Breast epithelium (tissue), 3 donors: ENCODE measurements at regions not wholly inside any gene's neighbourhood (a gene's known extent, or its start where the extent isn't known, plus 50 kb on each side); places are given as distances from the start of the nearest gene placed in this dataset.

ENCODE experiments used
- POLR2A ChIP-seq: fragments of 450-650 bp; IDR thresholded peaks from one replicate; pipeline ENCODE4 v1.6.1; 2016; ENCODE audit warnings: antibody characterized with exemption, mild to moderate bottlenecking, moderate library complexity
- POLR2AphosphoS5 ChIP-seq, 3 donors: sonication (generic); formaldehyde crosslinking; IDR thresholded peaks; one replicate each; pipeline ENCODE4 v1.6.1; 2017; ENCODE audit warnings: antibody characterized with exemption in 3 of 3
- TF ChIP-seq, protein P1 (sequence below), 3 donors: fragments of 450-650 bp; IDR thresholded peaks; one replicate each; pipeline ENCODE4 v1.5.1; 2016 to 2017; ENCODE audit warnings: antibody characterized with exemption in 3 of 3, mild to moderate bottlenecking in 3 of 3, moderate library complexity in 3 of 3

DNA sequence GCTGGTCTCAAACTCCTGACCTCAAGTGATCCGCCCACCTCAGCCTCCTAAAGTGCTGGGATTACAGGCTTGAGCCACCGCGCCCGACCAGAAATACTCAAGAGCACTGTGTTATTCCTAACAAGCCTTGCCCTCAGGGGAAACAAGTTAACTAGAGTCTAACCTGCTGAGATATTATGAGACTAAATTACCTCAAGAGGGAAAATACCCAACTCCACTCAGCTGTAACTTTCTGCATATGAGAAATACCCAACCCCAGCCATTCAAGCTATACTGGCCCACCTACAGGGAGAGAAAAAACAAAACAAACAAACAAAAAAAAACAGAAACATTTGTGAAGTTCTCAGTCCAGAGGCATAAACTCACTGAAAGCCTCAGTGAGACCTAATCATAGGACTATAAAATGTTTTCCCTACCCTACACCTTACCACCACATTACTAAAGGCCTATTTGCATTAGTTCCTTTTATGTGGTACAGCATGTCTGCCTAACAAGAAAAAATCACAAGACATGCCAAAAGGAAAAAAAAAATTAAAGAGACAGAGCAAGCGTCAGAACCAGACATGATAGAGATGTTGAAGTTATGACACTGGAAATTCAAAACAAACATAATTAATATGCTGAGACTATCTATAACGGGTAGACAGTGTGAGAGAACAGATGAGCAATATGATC is 876.0 kb downstream of the FSTL5 start:
- TF ChIP-seq, protein P1, sequence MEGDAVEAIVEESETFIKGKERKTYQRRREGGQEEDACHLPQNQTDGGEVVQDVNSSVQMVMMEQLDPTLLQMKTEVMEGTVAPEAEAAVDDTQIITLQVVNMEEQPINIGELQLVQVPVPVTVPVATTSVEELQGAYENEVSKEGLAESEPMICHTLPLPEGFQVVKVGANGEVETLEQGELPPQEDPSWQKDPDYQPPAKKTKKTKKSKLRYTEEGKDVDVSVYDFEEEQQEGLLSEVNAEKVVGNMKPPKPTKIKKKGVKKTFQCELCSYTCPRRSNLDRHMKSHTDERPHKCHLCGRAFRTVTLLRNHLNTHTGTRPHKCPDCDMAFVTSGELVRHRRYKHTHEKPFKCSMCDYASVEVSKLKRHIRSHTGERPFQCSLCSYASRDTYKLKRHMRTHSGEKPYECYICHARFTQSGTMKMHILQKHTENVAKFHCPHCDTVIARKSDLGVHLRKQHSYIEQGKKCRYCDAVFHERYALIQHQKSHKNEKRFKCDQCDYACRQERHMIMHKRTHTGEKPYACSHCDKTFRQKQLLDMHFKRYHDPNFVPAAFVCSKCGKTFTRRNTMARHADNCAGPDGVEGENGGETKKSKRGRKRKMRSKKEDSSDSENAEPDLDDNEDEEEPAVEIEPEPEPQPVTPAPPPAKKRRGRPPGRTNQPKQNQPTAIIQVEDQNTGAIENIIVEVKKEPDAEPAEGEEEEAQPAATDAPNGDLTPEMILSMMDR (IDR thresholded peaks at IDR 0.05) = no peak
- TF ChIP-seq POLR2AphosphoS5 (IDR thresholded peaks at IDR 0.05) = no peak
- TF ChIP-seq POLR2A = no peak
